NCI-H1417 treated with DMSO at 0.1 percent for 48 hours (cell line): ENCODE measurements at regions not wholly inside any gene's neighbourhood (a gene's known extent, or its start where the extent isn't known, plus 50 kb on each side); places are given as distances from the start of the nearest gene placed in this dataset.

ENCODE experiments used
- DNase-seq: peaks from one replicate; lab custom pipeline; 2025; lab: John Stamatoyannopoulos, UW

DNA sequence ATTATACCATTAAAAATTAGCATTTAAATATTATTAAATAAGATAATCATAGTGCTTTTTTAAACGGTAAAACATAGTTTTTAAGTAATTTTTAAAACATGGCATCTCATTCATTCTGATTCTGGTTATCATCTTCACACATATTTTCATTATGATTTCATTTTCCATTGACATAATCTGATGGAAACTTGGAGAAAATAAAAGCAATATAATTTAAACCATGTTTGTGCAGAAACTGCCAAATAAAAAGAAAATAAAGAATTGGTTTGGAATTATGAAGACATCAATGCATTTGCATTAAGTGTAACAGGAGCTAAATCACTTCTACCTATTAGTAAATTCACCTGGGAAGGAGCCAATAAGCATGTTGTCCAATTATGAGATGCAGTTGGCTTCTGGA lies 490.1 kb upstream of the CD180 start:
- DNase-seq = no peak

DNA sequence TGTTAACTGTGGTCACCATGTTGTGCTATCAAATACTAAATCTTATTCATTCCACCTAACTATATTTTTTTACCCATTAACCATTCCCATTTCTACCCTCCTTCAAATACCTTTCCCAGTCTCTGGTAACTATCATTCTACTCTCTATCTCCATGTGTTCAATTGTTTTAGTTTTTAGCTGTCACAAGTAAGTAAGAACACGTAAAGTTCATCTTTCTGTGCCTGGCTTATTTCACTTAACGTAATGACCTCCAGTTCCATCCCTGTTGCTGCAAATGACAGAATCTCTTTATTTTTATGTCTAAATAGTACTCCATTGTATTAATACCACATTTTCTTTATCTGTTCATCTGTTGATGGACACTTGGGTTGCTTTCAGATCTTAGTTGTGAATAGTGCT lies 485.1 kb upstream of the CD180 start:
- DNase-seq = no peak

DNA sequence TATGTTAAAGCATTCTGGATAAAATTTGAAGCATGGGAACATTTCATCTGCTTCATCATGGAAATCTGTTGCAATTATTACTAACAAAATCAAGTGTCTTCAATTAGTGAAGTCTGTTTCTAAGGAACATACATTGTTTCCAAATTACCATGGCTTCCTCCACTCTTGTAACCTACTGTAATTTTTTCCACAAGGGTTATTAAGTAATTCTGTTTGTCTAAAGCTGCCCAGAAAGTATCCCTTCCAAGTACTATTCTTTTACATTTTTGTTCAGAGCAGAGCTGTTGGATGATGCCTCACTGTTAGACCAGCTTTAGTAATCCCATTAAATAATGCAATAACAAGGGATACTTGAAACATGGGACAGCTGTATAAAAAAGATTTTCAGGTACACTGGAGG lies 483.5 kb upstream of the CD180 start:
- no peak for DNase-seq

DNA sequence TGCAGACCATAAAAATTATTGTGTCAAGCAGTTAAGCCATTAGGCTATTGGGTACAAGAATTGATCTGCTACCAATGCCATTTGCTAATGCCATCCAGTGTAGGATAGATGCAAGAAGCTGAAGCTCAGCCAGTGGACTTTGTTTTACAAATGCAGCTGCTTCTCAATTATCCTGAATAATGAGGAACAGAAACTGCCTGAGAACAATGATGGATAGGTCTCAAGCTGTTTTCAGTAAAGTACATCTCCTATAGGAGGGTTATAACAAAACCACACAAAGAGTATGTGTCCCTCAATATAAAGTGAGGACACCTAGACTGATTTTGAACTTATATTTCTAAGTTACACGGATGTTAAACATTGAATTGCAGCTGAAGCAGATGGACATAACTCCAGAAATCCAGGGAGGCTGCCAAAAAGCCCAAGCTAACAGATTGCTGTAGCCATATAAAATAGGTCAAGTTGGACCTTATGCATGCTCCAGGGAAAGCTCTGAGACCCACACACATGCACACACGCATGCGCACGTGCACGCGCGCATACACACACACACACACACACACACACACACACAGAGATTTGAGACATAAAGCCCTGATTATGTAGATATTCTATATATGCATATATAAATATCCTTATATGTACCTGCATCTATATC lies 482.7 kb upstream of the CD180 start:
- no peak for DNase-seq

DNA sequence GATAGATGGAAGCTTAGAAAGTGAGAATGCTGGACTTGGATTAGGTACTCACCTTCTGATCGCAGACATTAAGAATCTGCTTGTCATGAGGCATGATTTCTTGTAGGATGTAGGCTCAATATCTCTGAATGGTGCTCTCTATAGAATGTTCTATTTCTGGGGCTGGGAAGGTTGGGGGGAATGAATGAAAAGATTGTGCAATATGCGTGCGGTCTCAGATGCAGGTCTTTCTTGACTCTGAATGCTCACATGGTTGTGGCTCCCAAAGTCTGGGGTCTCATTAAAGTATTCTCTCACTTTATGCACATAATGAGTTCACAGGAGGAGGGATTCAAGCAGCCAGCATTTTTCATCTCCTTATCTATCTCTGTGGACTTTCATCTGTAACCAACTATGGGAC lies 482.0 kb upstream of the CD180 start:
- no peak for DNase-seq

DNA sequence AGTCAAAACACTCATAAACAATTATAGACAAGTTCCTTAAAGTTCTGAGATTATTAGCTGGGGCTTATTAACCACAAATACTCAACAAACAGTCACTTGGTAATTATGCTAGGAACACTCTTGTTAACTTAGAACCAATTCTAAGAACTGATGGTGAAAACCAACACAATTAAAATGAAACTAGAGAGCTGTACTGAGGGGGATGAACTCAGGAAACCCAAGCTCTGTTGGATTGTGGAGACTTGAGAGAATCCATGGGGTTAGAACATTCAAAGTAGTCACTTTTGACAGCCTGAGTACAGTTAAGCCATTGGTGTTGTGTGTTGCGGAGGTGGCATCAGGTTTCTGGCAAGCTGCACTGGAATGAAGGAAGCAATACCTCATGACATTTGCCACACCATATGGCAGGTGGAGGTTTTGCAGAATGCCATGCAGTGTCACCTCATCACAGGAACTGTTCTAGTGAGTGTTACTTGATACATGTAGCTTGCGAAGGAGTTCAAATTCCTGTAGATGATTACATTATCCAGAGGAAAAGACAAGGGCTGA lies 480.9 kb upstream of the CD180 start:
- DNase-seq = no peak

DNA sequence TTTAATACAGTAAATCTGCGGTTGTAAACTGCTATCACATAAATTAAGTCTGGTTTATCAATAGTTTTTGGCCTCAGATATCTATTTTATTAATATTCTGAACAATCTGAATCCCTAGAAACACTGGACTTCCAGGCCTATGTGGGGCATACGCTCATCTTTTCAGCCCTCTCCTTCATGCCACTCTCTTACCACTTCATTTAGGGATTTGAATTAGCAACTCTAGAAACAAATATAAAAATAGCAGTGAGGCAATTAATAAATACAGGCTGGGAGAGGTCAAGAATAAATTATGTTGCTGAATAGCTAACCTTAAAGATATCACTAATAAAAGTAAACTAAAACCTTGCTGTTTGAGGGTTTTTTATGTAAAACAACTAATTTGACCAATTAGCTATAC lies 480.3 kb upstream of the CD180 start:
- no peak for DNase-seq

DNA sequence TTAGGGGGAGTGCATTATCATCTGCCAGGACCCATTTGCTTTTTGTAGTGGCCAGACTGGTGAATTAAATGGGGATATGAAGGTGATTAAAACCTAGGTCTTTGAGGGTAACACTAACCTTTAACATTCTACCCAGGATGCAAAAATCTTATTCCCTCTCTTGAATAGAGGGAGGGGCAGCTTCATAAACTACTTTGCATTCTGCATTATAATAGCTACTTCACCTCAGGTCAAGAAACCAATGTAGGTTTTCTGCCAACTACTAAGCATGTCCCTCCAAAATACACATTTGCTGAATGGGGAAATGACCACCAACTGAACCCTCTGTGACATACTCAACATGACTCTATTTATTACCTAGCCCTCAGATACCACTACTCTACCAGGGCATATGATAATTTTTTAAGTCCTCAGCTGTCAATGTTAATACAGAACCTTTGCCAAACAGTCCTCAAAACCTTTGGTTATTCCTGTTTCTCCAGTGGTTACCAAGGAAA lies 477.6 kb upstream of the CD180 start:
- DNase-seq = no peak

DNA sequence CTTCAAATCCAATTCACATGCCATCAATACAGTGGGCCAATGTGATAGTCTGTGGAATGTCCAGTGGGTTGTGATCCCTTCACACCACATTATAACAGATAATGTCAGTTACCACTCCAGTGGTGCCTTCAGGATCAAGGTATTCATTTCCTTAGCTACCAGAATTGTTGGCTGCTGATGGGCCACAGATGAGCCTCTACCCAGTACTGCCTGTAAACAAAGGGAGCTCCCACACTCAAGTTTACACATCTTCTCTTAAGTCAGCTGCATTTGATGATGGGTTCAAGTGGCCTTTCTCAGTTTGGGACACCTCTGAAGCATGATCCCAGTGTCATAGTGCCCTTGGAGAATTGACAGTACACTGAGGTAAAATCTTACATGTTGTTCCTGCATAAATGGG lies 477.0 kb upstream of the CD180 start:
- DNase-seq = no peak

DNA sequence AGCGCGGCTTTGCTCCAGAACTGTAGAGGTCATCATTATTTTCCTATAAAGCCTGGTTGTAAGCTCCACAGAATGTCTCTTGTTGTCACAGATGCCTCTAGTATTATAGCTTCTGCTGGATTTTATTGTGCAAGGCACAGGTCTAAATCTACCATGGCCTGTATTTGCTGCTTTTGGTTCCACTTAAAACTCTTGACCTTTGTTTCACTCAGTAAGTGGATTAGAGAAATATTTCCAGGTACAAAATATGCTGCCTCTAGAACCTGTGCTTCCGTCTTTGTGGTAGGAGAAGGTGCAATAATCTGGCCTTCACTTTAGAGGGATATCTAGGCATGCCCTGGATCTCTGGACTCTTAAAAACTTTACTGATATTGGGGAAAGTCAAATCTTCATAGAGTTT lies 476.6 kb upstream of the CD180 start:
- DNase-seq = no peak

DNA sequence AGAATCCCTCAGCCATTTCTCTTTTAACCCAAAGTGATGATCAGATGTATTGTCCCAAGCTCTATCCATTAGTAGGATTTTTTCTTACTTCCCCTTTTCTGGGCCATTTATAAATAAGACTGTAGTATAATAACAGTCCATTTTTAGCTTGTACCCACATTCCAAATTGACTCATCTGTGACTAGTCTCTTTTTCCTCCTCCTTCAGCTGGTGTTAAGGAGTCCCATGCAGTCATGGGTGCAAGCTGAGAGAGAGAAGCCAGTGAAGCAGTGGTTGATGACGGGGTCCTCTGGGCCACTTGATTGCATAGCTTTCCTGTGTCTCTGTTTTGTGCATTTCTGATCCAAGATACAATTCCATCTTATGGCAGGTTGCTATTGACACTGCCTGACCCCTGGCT lies 476.0 kb upstream of the CD180 start:
- no peak for DNase-seq

DNA sequence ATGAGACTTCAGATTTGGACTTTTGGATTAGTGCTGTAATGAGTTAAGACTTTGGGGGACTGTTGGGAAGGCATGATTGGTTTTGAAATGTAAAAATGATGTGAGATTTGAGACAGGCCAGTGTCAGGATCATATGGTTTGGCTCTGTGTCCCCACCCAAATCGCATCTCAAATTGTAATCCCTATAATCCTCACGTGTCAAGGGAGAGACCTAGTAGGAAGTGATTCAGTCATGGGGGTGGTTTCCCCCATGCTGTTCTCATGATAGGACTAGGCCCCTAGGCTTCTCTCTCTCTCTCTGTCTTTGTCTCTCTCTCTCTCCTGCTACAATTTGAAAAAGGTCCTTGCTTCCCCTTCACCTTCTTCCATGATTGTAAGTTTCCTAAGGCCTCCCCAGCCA lies 473.3 kb upstream of the CD180 start:
- DNase-seq = no peak

DNA sequence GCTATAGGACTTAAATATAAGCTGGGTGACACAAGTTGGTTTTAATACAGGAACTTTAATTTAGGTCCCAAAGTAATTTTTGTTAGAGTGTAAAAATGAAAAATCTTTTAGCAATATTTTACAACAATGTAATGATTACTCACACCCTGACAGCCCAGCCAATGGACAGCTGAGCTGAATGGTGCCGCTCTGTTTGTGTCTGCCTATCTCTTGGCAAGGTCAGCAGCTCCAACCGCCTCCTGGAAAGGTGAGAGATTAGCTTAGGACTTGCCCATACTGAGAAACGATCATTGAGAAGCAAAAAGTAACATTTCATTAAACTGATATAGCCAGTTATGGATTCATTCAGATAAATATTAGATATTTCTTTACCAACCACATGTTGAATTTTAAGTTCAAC lies 463.6 kb upstream of the CD180 start:
- DNase-seq = no peak

DNA sequence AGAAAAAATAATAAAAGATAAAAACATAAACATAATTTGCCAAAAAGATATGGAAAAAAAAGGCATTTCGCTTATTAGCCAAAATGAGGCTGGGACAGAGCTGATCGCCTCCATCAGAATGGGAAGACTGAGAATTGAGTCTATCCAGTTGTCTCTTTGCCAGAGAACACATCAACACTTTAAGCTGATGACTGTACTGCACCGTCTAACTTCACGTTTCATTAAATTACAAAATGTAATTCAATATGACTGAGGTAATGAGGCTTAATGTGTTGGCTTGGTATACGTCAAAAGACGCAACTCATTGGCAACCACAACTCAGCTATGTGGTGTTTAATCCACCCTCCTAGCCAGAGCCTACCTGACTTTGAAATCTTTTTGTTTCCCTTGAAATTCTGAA lies 462.7 kb upstream of the CD180 start:
- DNase-seq = no peak

DNA sequence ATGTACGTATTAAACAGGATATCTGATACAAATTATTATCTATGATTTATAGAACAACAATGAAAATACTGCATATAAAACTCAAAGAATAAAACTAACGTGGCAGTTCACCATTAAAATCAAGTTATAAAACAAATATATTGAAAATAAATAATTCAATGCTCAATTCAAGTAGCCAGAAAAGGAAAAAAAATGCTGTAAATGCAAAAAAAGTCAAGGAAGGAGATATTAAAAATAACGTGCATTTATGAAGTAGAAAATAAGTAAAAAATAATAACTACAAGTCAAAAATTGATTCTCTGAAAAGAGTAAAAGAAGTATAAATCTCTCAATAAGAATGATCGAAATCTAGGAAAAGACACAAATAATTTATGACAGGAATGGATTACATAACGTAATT lies 460.5 kb upstream of the CD180 start:
- no peak for DNase-seq

DNA sequence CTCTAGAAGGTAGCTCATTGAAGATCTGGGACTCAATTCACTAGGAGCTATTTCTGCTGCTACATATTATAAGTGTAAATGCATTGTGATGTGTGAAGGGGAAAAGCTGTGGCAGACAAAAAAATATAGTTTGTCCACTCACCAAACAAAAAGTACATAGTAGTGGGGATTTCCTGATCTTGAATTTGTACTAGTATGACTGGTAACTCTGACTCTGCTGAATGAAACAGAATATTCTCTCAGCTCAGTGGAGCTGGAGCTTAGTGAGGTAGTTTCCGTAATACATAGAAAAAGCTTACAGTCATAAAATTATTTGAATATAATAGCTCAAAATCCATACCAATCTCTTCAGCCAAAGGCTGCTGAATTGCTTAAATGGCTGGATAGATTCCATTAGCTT lies 455.6 kb upstream of the CD180 start:
- no peak for DNase-seq

DNA sequence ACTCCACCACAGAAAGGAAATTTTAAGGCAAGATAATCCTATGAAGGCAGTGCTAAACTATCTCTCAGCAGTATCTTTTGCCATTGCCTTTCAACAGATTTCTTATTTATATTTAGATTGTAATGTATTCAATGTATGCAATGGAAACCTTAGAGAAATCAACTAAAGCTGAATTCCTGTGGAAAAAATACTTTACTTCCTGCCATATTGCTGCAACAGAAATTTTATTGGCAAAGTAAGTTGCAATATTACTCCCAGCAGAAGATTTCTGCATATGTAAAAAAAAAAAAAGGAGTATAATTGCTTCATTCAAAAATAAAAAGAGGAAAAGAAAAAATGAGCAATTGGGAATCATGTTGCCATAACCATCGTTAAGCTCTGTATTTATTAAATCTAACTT lies 454.6 kb upstream of the CD180 start:
- no peak for DNase-seq

DNA sequence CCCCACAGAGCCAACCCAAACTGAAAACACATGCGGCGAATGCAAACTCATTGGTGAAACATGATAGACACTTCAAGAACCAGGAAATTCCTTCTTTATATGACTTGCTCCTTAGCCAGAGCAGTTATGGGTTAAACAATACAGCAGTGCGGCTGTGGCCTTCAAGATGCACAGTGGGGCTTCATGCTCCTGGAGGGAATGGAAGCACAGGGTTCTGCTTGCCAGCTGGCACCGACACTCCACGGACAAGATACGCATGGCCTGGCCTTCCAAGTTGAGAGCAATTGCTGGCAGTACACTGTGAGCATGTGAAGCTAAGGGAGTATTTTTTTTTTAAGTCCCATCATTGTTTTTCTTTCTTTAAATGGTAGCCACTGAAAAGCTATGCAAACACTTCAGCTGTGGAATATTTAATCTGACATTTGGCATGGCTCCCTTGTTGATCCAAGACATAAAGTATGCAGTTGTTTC lies 451.6 kb upstream of the CD180 start:
- no peak for DNase-seq

DNA sequence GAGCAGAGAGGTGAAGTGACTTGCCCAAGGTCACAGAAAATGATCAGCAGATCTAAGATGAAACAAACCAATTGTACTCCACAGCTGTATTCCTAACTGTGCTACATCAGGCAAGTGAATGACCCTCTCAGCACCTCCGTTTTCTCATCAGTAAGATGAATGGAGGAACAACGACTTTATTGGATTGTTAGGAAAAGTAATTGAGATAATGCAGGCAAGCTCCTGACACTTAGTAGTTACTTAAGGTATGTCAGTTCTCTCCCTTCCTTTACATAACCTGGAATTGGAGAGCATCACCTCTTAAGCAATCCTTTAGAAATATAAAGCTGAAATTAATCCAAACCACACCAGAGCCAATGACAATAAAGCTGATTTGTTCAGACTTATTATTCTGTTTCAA lies 451.2 kb upstream of the CD180 start:
- DNase-seq = no peak

DNA sequence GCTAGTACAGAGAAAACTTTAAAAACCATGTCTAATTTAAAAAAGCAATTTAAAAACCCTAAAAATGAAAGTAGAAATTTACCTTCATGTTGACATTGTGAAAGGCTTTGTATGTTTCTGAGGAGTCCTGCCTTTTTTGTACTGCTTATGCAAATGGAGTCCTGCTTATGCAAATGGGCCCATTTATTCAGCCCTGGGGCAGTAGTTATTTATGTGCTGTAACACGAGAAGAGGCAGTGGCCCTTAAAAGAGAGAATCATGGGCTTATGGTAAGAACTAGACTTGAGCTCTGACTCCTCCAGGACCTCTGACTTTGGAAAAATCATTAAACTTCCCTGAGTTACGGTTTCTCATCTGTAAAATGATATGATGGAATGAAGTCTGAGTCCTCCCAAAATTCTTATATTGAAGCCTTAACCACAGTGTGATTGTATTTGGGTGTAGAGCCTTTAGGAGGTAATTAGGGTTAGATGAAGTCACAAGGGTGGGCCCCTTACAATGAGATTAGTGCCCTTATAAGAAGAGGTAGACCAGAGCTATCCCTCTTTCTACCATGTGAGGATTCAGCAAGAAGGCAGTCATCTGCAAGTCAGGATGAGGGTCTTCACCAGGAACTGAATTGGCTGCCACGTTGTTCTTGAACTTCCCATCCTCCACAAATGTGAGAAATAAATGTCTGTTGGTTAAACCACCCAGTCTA lies 447.8 kb upstream of the CD180 start:
- no peak for DNase-seq

DNA sequence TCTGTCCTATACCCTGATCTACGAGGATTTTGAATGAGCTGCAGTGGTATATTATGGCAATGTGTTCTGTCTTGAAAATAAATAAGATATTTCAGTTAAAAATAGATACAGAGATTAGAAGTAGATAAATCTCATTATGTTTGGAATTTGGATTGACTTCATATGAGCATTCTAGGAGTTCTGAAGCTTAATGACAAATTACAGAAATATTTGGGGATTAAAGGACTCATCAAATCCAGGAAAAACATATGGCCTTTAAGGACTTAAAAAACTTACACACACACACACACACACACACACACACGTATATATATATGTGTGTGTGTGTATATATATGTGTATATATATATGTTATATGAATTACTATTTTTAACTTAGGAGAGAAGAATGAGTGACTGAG lies 446.9 kb upstream of the CD180 start:
- no peak for DNase-seq

DNA sequence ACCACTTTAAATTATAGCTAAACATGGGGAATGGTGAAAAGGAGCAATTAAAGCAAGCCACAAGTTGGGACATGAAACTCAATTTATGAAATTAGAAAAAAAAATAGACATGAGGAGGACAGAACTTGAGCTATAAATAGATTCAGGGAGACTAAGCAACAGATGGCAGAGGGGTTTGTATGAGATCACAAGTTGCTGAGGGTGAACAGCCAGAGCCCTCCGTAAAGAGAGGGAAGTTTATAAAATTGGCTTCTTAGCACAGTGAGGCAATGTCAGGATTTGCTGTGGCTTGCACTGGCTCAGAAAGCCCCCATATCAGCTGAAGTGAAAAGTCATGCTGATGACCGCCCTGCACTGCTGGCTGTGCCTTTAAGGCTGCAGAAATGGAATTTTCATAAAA lies 443.4 kb upstream of the CD180 start:
- DNase-seq = no peak

DNA sequence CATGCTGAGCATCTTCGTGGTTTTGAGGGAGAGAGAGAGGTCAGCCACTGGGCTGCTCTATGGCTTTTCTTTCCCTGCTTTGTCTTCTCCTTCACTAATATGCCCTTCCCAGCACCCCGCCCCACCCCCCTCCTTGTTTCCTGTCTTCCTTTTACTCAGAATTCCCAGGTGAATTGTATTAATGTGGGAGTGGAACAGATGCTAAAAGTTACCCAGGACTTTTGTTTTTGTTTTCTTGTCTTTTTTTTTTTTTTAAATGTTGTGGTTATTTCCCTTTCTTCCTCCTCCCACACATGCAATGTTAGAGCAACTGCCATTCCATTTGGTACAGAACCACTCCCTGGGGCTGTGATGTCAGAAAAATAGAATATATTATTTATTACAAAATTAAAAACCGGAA lies 442.7 kb upstream of the CD180 start:
- no peak for DNase-seq
